Ishikawa (cell line): ENCODE measurements at regions not wholly inside any gene's neighbourhood (a gene's known extent, or its start where the extent isn't known, plus 50 kb on each side); places are given as distances from the start of the nearest gene placed in this dataset.

Experiments used
- CEBPB ChIP-seq: IDR thresholded peaks from 2 replicates; pipeline ENCODE4 v1.6.1; 2012
- CREB1 ChIP-seq: IDR thresholded peaks from 2 replicates; pipeline ENCODE4 v1.6.1; 2012; ENCODE audit warnings: low read depth
- EGR1 ChIP-seq: IDR thresholded peaks from 2 replicates; pipeline ENCODE4 v1.6.1; 2012
- EP300 ChIP-seq: IDR thresholded peaks from 2 replicates; pipeline ENCODE4 v1.6.1; 2012; ENCODE audit warnings: borderline replicate concordance
- FOXM1 ChIP-seq: IDR thresholded peaks from 2 replicates; pipeline ENCODE4 v1.6.1; 2012; ENCODE audit warnings: low read depth, borderline replicate concordance
- MAX ChIP-seq: IDR thresholded peaks from 2 replicates; pipeline ENCODE4 v1.6.1; 2012
- NFIC ChIP-seq: IDR thresholded peaks from 2 replicates; pipeline ENCODE4 v1.6.1; 2012
- RAD21 ChIP-seq: IDR thresholded peaks from 2 replicates; pipeline ENCODE4 v1.6.1; 2012; ENCODE audit warnings: low read depth
- REST ChIP-seq: IDR thresholded peaks from 2 replicates; pipeline ENCODE4 v1.6.1; 2012; ENCODE audit warnings: low read depth, mild to moderate bottlenecking
- TAF1 ChIP-seq: IDR thresholded peaks from 2 replicates; pipeline ENCODE4 v1.6.1; 2012; ENCODE audit warnings: low read depth, mild to moderate bottlenecking
- TCF12 ChIP-seq: IDR thresholded peaks from 2 replicates; pipeline ENCODE4 v1.6.1; 2012; ENCODE audit warnings: low read depth
- TEAD4 ChIP-seq: IDR thresholded peaks from 2 replicates; pipeline ENCODE4 v1.6.1; 2012
- YY1 ChIP-seq: IDR thresholded peaks from 2 replicates; pipeline ENCODE4 v1.6.1; 2012; ENCODE audit warnings: low read depth
- ZBTB7A ChIP-seq: IDR thresholded peaks from 2 replicates; pipeline ENCODE4 v1.6.1; 2012; ENCODE audit warnings: low read depth
- TF ChIP-seq, protein P1 (sequence below): IDR thresholded peaks from 2 replicates; pipeline ENCODE4 v1.6.1; 2012

GRCh38 chr10:129350690-129351089, 116.4 kb upstream of the MGMT start:
- TF ChIP-seq EGR1: no peak
- TF ChIP-seq YY1: no peak
- TF ChIP-seq ZBTB7A: no peak
- TF ChIP-seq TCF12: no peak
- TF ChIP-seq CEBPB: no peak
- no peak for TF ChIP-seq NFIC
- no peak for TF ChIP-seq EP300
- TF ChIP-seq CREB1: no peak
- TF ChIP-seq REST: no peak
- TF ChIP-seq TAF1: no peak
- TF ChIP-seq, protein P1, sequence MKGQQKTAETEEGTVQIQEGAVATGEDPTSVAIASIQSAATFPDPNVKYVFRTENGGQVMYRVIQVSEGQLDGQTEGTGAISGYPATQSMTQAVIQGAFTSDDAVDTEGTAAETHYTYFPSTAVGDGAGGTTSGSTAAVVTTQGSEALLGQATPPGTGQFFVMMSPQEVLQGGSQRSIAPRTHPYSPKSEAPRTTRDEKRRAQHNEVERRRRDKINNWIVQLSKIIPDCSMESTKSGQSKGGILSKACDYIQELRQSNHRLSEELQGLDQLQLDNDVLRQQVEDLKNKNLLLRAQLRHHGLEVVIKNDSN: no peak
- TF ChIP-seq TEAD4: no peak
- TF ChIP-seq MAX: no peak
- no peak for TF ChIP-seq RAD21

DNA sequence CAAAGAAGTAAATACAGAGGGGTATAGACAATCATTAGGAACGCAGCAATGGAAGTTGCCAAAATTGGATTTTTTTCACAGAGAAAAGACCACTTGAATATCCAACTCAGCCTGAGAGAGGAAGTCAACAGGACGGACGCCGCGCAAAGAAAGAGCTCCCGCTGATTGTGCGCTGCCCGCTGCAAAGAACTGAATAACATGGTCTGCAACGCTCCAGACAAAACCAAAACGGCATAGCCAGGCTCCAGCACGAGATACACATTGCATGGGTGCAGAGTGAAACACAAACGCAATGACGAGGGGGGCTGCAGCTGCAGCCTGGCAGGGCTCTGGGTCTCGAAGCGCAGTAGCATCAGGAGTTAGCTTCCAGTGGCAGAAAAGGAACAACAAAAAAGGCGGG, 113.9 kb upstream of the MGMT start:
- TF ChIP-seq EP300: no peak
- no peak for TF ChIP-seq CEBPB
- no peak for TF ChIP-seq TEAD4
- no peak for TF ChIP-seq RAD21
- TF ChIP-seq, protein P1: no peak
- TF ChIP-seq REST: no peak
- TF ChIP-seq TCF12: no peak
- no peak for TF ChIP-seq ZBTB7A
- no peak for TF ChIP-seq FOXM1
- TF ChIP-seq YY1: no peak
- TF ChIP-seq CREB1: no peak
- no peak for TF ChIP-seq NFIC
- TF ChIP-seq MAX: no peak
- no peak for TF ChIP-seq EGR1
- TF ChIP-seq TAF1: no peak

- TF ChIP-seq CREB1 (no peak), ZBTB7A (no peak), FOXM1 (no peak), MAX (no peak), RAD21 (no peak), TEAD4 (no peak), CEBPB (no peak), EP300 (no peak), TCF12 (no peak), REST (no peak), YY1 (no peak), TAF1 (no peak), NFIC (no peak), EGR1 (no peak)
- TF ChIP-seq, protein P1: no peak
Measured at GRCh38 chr10:129360046-129360445, 107.0 kb upstream of the MGMT start.

GRCh38 chr10:129361676-129362376, 105.2 kb upstream of the MGMT start:
- TF ChIP-seq ZBTB7A: no peak
- no peak for TF ChIP-seq YY1
- no peak for TF ChIP-seq CEBPB
- TF ChIP-seq TEAD4: no peak
- no peak for TF ChIP-seq MAX
- no peak for TF ChIP-seq EGR1
- TF ChIP-seq, protein P1: no peak
- no peak for TF ChIP-seq EP300
- no peak for TF ChIP-seq TAF1
- TF ChIP-seq TCF12: no peak
- TF ChIP-seq RAD21: no peak
- TF ChIP-seq NFIC: no peak
- TF ChIP-seq CREB1: no peak
- no peak for TF ChIP-seq FOXM1
- TF ChIP-seq REST: no peak
